ENCODE measurements at regions not wholly inside any gene's neighbourhood (a gene's known extent, or its start where the extent isn't known, plus 50 kb on each side); places are given as distances from the start of the nearest gene placed in this dataset.

- DNase-seq: no peak
- Histone ChIP-seq H3K4me3 (replicated peaks in 1 of 3; ENCODE audit: low read depth in 2 of 3, low read length in 3 of 3) (no peak overlapping the region), H3K9me3 (replicated peaks in 1 of 2; ENCODE audit: control insufficient read depth in 1 of 2, insufficient read depth in 1 of 2, low read length in 2 of 2) (peaks cover 0 to 4% of the 10 kb centered on the region in 2 donors), H3K9ac (ENCODE audit: insufficient read depth, low read length, poor library complexity, severe bottlenecking) (no peak overlapping the region), H3K27ac (ENCODE audit: low read depth in 1 of 2, low read length in 2 of 2) (no peak overlapping the region), H4K20me1 (ENCODE audit: insufficient read depth, low read length) (no peaks in the 10 kb centered on the region), H2AFZ (ENCODE audit: insufficient read depth, low read depth, low read length, poor library complexity, severe bottlenecking) (no peak overlapping the region), H3K4me1 (ENCODE audit: control insufficient read depth in 1 of 2, insufficient read depth in 2 of 2, low read length in 2 of 2) (no peaks in the 10 kb centered on the region), H3K27me3 (ENCODE audit: control insufficient read depth in 2 of 2, insufficient read depth in 2 of 2, low read length in 2 of 2) (no peaks in the 10 kb centered on the region), H3K4me2 (replicated peaks; ENCODE audit: extremely low read depth, low read length, poor library complexity, severe bottlenecking) (no peak overlapping the region), H3K79me2 (ENCODE audit: insufficient read depth, low read length) (no peaks in the 10 kb centered on the region), H3K36me3 (replicated peaks in 1 of 2; ENCODE audit: control insufficient read depth in 1 of 2, insufficient read depth in 2 of 2, low read length in 2 of 2) (no peaks in the 10 kb centered on the region)
- H3K4me3 Mint-ChIP-seq: no peak overlapping the region
- TF ChIP-seq CTCF (IDR thresholded peaks at IDR 0.05): no peak
- H3K27ac Mint-ChIP-seq: no peak overlapping the region
- WGBS (ENCODE audit: insufficient coverage): 100% methylated on average over 1 of the region's 1 CpG
- no peaks in the 10 kb centered on the region for H3K27me3 Mint-ChIP-seq (ENCODE audit: low read depth in 3 of 3)
- peaks cover 0 to 10% (median 5%) of the 10 kb centered on the region in 7 donors for H3K9me3 Mint-ChIP-seq
- intact Hi-C loops (cut with micrococcal nuclease): no loop called here
- no peaks in the 10 kb centered on the region for H3K4me1 Mint-ChIP-seq
- no peaks in the 10 kb centered on the region for H3K36me3 Mint-ChIP-seq
These were observed 57.1 kb upstream of the KIF2B start for GRCh38 chr17:53765609-53766008.

GRCh38 chr17:53765129-53765528 is 57.6 kb upstream of the KIF2B start:
- TF ChIP-seq CTCF (IDR thresholded peaks at IDR 0.05): no peak
- H3K27ac ChIP-seq (ENCODE audit: low read depth in 1 of 2, low read length in 2 of 2): no peak overlapping the region
- H3K27me3 Mint-ChIP-seq (ENCODE audit: low read depth in 3 of 3): no peaks in the 10 kb centered on the region
- H3K36me3 ChIP-seq (replicated peaks in 1 of 2; ENCODE audit: control insufficient read depth in 1 of 2, insufficient read depth in 2 of 2, low read length in 2 of 2): no peaks in the 10 kb centered on the region
- WGBS (ENCODE audit: insufficient coverage): 100% methylated on average over 1 of the region's 2 CpGs
- H3K27ac Mint-ChIP-seq: no peak overlapping the region
- no peak for DNase-seq
- H3K9me3 ChIP-seq (replicated peaks in 1 of 2; ENCODE audit: control insufficient read depth in 1 of 2, insufficient read depth in 1 of 2, low read length in 2 of 2): peaks cover 0 to 4% of the 10 kb centered on the region in 2 donors
- intact Hi-C loops (cut with micrococcal nuclease): no loop called here
- H3K79me2 ChIP-seq (ENCODE audit: insufficient read depth, low read length): no peaks in the 10 kb centered on the region
- H3K4me3 Mint-ChIP-seq: no peak overlapping the region
- H3K9me3 Mint-ChIP-seq: peaks cover 0 to 10% (median 5%) of the 10 kb centered on the region in 7 donors
- no peaks in the 10 kb centered on the region for H3K27me3 ChIP-seq (ENCODE audit: control insufficient read depth in 2 of 2, insufficient read depth in 2 of 2, low read length in 2 of 2)
- no peak overlapping the region for H2AFZ ChIP-seq (ENCODE audit: insufficient read depth, low read depth, low read length, poor library complexity, severe bottlenecking)
- no peak overlapping the region for H3K9ac ChIP-seq (ENCODE audit: insufficient read depth, low read length, poor library complexity, severe bottlenecking)
- no peaks in the 10 kb centered on the region for H4K20me1 ChIP-seq (ENCODE audit: insufficient read depth, low read length)
- no peaks in the 10 kb centered on the region for H3K36me3 Mint-ChIP-seq
- H3K4me2 ChIP-seq (replicated peaks; ENCODE audit: extremely low read depth, low read length, poor library complexity, severe bottlenecking): no peak overlapping the region
- no peaks in the 10 kb centered on the region for H3K4me1 ChIP-seq (ENCODE audit: control insufficient read depth in 1 of 2, insufficient read depth in 2 of 2, low read length in 2 of 2)
- no peak overlapping the region for H3K4me3 ChIP-seq (replicated peaks in 1 of 3; ENCODE audit: low read depth in 2 of 3, low read length in 3 of 3)
- H3K4me1 Mint-ChIP-seq: no peaks in the 10 kb centered on the region
